HG02759 (cell line): ENCODE measurements at regions not wholly inside any gene's neighbourhood (a gene's known extent, or its start where the extent isn't known, plus 50 kb on each side); places are given as distances from the start of the nearest gene placed in this dataset.
"Not testable (repeated sequence)": the region's sequence is repeated elsewhere in the genome, so short reads cannot be mapped to it uniquely, and the experiment has no call there.

ENCODE experiments used
- ATAC-seq: cut with Tn5 transposase; IDR thresholded peaks from one replicate; pipeline ENCODE4 v1.9.1; 2021; ENCODE audit warnings: mild to moderate bottlenecking, moderate library complexity; ENCODE audit not compliant: unreplicated experiment

- ATAC-seq: no peak
Measured at GRCh38 chr1:74818241-74818640, 85.3 kb downstream of the TYW3 start.

- no peak for ATAC-seq
Measured at GRCh38 chr1:74818661-74819456, 85.9 kb downstream of the TYW3 start.

GRCh38 chr1:74822851-74823401 lies 90.0 kb downstream of the TYW3 start:
- no peak for ATAC-seq

GRCh38 chr1:74824497-74825107 lies 91.7 kb downstream of the TYW3 start:
- ATAC-seq: peak; percentile 84

GRCh38 chr1:74830766-74831165 lies 97.8 kb downstream of the TYW3 start:
- no peak for ATAC-seq

- no peak for ATAC-seq
Measured at GRCh38 chr1:74834261-74834660, 101.3 kb downstream of the TYW3 start.

GRCh38 chr1:74835051-74835450 lies 102.1 kb downstream of the TYW3 start:
- ATAC-seq: no peak

- no peak for ATAC-seq
Measured at GRCh38 chr1:74842726-74843125, 109.8 kb downstream of the TYW3 start.

- ATAC-seq: no peak
Measured at GRCh38 chr1:74847715-74848114, 114.8 kb downstream of the TYW3 start.

- ATAC-seq: no peak
Measured at GRCh38 chr1:74853756-74854155, 120.8 kb downstream of the TYW3 start.

GRCh38 chr1:74856174-74856573 lies 123.2 kb downstream of the TYW3 start:
- ATAC-seq: no peak

- ATAC-seq: peak; percentile 30
Measured at GRCh38 chr1:74857676-74858075, 124.7 kb downstream of the TYW3 start.

GRCh38 chr1:74858136-74858535 lies 125.2 kb downstream of the TYW3 start:
- ATAC-seq: peak; percentile 59

GRCh38 chr1:74861867-74862266 lies 128.9 kb downstream of the TYW3 start:
- ATAC-seq: no peak

GRCh38 chr1:74869702-74870101 lies 136.8 kb downstream of the TYW3 start:
- ATAC-seq: no peak

GRCh38 chr1:74877366-74877765 lies 144.4 kb downstream of the TYW3 start:
- not testable (repeated sequence) for ATAC-seq

GRCh38 chr1:74895411-74895810 lies 162.5 kb downstream of the TYW3 start:
- no peak for ATAC-seq

- no peak for ATAC-seq
Measured at GRCh38 chr1:74908131-74908530, 175.2 kb downstream of the TYW3 start.

- no peak for ATAC-seq
Measured at GRCh38 chr1:74908797-74909196, 175.8 kb downstream of the TYW3 start.

GRCh38 chr1:74913978-74914377 lies 181.0 kb downstream of the TYW3 start:
- no peak for ATAC-seq

- ATAC-seq: no peak
Measured at GRCh38 chr1:74933500-74933899, 200.5 kb downstream of the TYW3 start.

- no peak for ATAC-seq
Measured at GRCh38 chr1:74935446-74935845, 198.7 kb upstream of the LHX8 start.
